Activated CD4-positive, alpha-beta memory T cell treated with anti-CD3 and anti-CD28 coated beads, Interleukin-2, amount 10 ng/mL, durations not matched to agents 7 days and 5 days (primary cell): ENCODE measurements at regions not wholly inside any gene's neighbourhood (a gene's known extent, or its start where the extent isn't known, plus 50 kb on each side); places are given as distances from the start of the nearest gene placed in this dataset.
"Not testable (repeated sequence)": the region's sequence is repeated elsewhere in the genome, so short reads cannot be mapped to it uniquely, and the experiment has no call there.

ENCODE experiments used
- CTCF ChIA-PET: fragments of 350-600 bp; sonication (Branson Sonifier 250); formaldehyde crosslinking; loops from one replicate; lab custom pipeline; 2021; ENCODE audit warnings: antibody characterized with exemption, inconsistent platforms; lab: Charles Lee
- POLR2A ChIA-PET: fragments of 350-600 bp; sonication (Branson Sonifier 250); formaldehyde crosslinking; loops from one replicate; lab custom pipeline; 2021; ENCODE audit warnings: antibody characterized with exemption; lab: Charles Lee
- DNase-seq: peaks from one replicate; pipeline ENCODE4 v3.0.0-alpha.2; 2020
- H3K27ac Mint-ChIP-seq: one replicate; pipeline ENCODE4 v1.8.0; 2021; ENCODE audit warnings: mild to moderate bottlenecking, mixed read lengths
- H3K27me3 Mint-ChIP-seq: one replicate; pipeline ENCODE4 v1.8.0; 2021; ENCODE audit warnings: mixed read lengths
- H3K36me3 Mint-ChIP-seq: one replicate; pipeline ENCODE4 v1.8.0; 2021; ENCODE audit warnings: low read depth, mixed read lengths
- H3K4me1 Mint-ChIP-seq: one replicate; pipeline ENCODE4 v1.8.0; 2021; ENCODE audit warnings: mixed read lengths
- H3K4me3 Mint-ChIP-seq: one replicate; pipeline ENCODE4 v1.8.0; 2021; ENCODE audit warnings: mild to moderate bottlenecking, mixed read lengths
- H3K9me3 Mint-ChIP-seq: one replicate; pipeline ENCODE4 v1.8.0; 2021; ENCODE audit warnings: mixed read lengths

- no peak overlapping the region for H3K4me3 Mint-ChIP-seq
- H3K27me3 Mint-ChIP-seq = no peaks in the 10 kb centered on the region
- H3K27ac Mint-ChIP-seq = no peak overlapping the region
- no peaks in the 10 kb centered on the region for H3K36me3 Mint-ChIP-seq
- ChIA-PET CTCF (no interaction called here), POLR2A (no interaction called here)
- H3K4me1 Mint-ChIP-seq = no peaks in the 10 kb centered on the region
- no peaks in the 10 kb centered on the region for H3K9me3 Mint-ChIP-seq
- no peak for DNase-seq
Observed at GRCh38 chr6:91075244-91075976, 488.5 kb upstream of the MAP3K7 start.

- Mint-ChIP-seq H3K4me1 (no peaks in the 10 kb centered on the region), H3K9me3 (no peaks in the 10 kb centered on the region), H3K36me3 (no peaks in the 10 kb centered on the region), H3K4me3 (no peak overlapping the region), H3K27ac (no peak overlapping the region), H3K27me3 (peaks cover 1% of the 10 kb centered on the region)
- ChIA-PET POLR2A (no interaction called here), CTCF (no interaction called here)
- no peak for DNase-seq
Observed at GRCh38 chr6:91063362-91063761, 476.5 kb upstream of the MAP3K7 start.

GRCh38 chr6:91057689-91058088, 470.8 kb upstream of the MAP3K7 start:
- ChIA-PET POLR2A (no interaction called here), CTCF (no interaction called here)
- no peak for DNase-seq
- Mint-ChIP-seq H3K27ac (no peak overlapping the region), H3K9me3 (no peaks in the 10 kb centered on the region), H3K36me3 (no peaks in the 10 kb centered on the region), H3K4me3 (no peak overlapping the region), H3K27me3 (no peaks in the 10 kb centered on the region), H3K4me1 (no peaks in the 10 kb centered on the region)

GRCh38 chr6:91055959-91056358, 469.1 kb upstream of the MAP3K7 start:
- POLR2A ChIA-PET = no interaction called here
- CTCF ChIA-PET = no interaction called here

GRCh38 chr6:91052473-91053450, 465.9 kb upstream of the MAP3K7 start:
- not testable (repeated sequence) for DNase-seq

More at GRCh38 chr6:91055959-91056358, 469.1 kb upstream of the MAP3K7 start:
- no peak for DNase-seq
- Mint-ChIP-seq H3K4me1 (no peaks in the 10 kb centered on the region), H3K9me3 (no peaks in the 10 kb centered on the region), H3K27ac (no peak overlapping the region), H3K4me3 (no peak overlapping the region), H3K36me3 (no peaks in the 10 kb centered on the region), H3K27me3 (no peaks in the 10 kb centered on the region)

GRCh38 chr6:91045161-91045560, 458.3 kb upstream of the MAP3K7 start:
- POLR2A ChIA-PET = no interaction called here
- no peaks in the 10 kb centered on the region for H3K4me1 Mint-ChIP-seq
- no peak overlapping the region for H3K27ac Mint-ChIP-seq
- no peaks in the 10 kb centered on the region for H3K27me3 Mint-ChIP-seq
- no peak overlapping the region for H3K4me3 Mint-ChIP-seq
- CTCF ChIA-PET = no interaction called here
- H3K9me3 Mint-ChIP-seq = no peaks in the 10 kb centered on the region
- no peak for DNase-seq
- H3K36me3 Mint-ChIP-seq = no peaks in the 10 kb centered on the region

More at GRCh38 chr6:91052473-91053450, 465.9 kb upstream of the MAP3K7 start:
- H3K36me3 Mint-ChIP-seq, H3K4me1 Mint-ChIP-seq, H3K9me3 Mint-ChIP-seq, CTCF ChIA-PET, H3K27ac Mint-ChIP-seq, POLR2A ChIA-PET, H3K27me3 Mint-ChIP-seq, H3K4me3 Mint-ChIP-seq: not testable (repeated sequence)

- POLR2A ChIA-PET = no interaction called here
- H3K4me3 Mint-ChIP-seq = no peak overlapping the region
- no peak overlapping the region for H3K27ac Mint-ChIP-seq
- no peaks in the 10 kb centered on the region for H3K9me3 Mint-ChIP-seq
- CTCF ChIA-PET = no interaction called here
- no peaks in the 10 kb centered on the region for H3K36me3 Mint-ChIP-seq
- H3K27me3 Mint-ChIP-seq = no peaks in the 10 kb centered on the region
- no peak for DNase-seq
- no peaks in the 10 kb centered on the region for H3K4me1 Mint-ChIP-seq
Observed at GRCh38 chr6:91043751-91044150, 456.9 kb upstream of the MAP3K7 start.

GRCh38 chr6:91042656-91043055, 455.8 kb upstream of the MAP3K7 start:
- POLR2A ChIA-PET = no interaction called here
- Mint-ChIP-seq H3K27ac (no peak overlapping the region), H3K9me3 (no peaks in the 10 kb centered on the region), H3K36me3 (no peaks in the 10 kb centered on the region), H3K4me3 (no peak overlapping the region), H3K27me3 (no peaks in the 10 kb centered on the region), H3K4me1 (no peaks in the 10 kb centered on the region)
- CTCF ChIA-PET = no interaction called here
- no peak for DNase-seq

GRCh38 chr6:91033964-91034363, 447.1 kb upstream of the MAP3K7 start:
- ChIA-PET CTCF (no interaction called here), POLR2A (no interaction called here)
- DNase-seq = no peak
- no peak overlapping the region for H3K4me3 Mint-ChIP-seq
- H3K36me3 Mint-ChIP-seq = no peaks in the 10 kb centered on the region
- H3K4me1 Mint-ChIP-seq = no peaks in the 10 kb centered on the region
- peaks cover 2% of the 10 kb centered on the region for H3K27me3 Mint-ChIP-seq
- H3K27ac Mint-ChIP-seq = no peak overlapping the region
- no peaks in the 10 kb centered on the region for H3K9me3 Mint-ChIP-seq

GRCh38 chr6:91031581-91031980, 444.7 kb upstream of the MAP3K7 start:
- H3K27ac Mint-ChIP-seq = no peak overlapping the region
- POLR2A ChIA-PET = no interaction called here

GRCh38 chr6:91029211-91029610, 442.3 kb upstream of the MAP3K7 start:
- no peak overlapping the region for H3K4me3 Mint-ChIP-seq
- no peak for DNase-seq
- ChIA-PET POLR2A (no interaction called here), CTCF (no interaction called here)
- H3K36me3 Mint-ChIP-seq = no peaks in the 10 kb centered on the region
- peaks cover 2% of the 10 kb centered on the region for H3K27me3 Mint-ChIP-seq
- no peaks in the 10 kb centered on the region for H3K9me3 Mint-ChIP-seq
- no peaks in the 10 kb centered on the region for H3K4me1 Mint-ChIP-seq
- H3K27ac Mint-ChIP-seq = no peak overlapping the region

More at GRCh38 chr6:91031581-91031980, 444.7 kb upstream of the MAP3K7 start:
- no peak for DNase-seq
- H3K36me3 Mint-ChIP-seq = no peaks in the 10 kb centered on the region
- CTCF ChIA-PET = no interaction called here
- H3K9me3 Mint-ChIP-seq = no peaks in the 10 kb centered on the region
- H3K4me3 Mint-ChIP-seq = no peak overlapping the region
- H3K4me1 Mint-ChIP-seq = no peaks in the 10 kb centered on the region
- peaks cover 2% of the 10 kb centered on the region for H3K27me3 Mint-ChIP-seq

GRCh38 chr6:91023529-91023928, 436.7 kb upstream of the MAP3K7 start:
- Mint-ChIP-seq H3K4me1 (no peaks in the 10 kb centered on the region), H3K36me3 (no peaks in the 10 kb centered on the region)
- CTCF ChIA-PET = no interaction called here

GRCh38 chr6:91020744-91021143, 433.9 kb upstream of the MAP3K7 start:
- DNase-seq = no peak
- Mint-ChIP-seq H3K36me3 (no peaks in the 10 kb centered on the region), H3K27ac (no peak overlapping the region), H3K9me3 (no peaks in the 10 kb centered on the region), H3K4me3 (no peak overlapping the region), H3K4me1 (no peaks in the 10 kb centered on the region), H3K27me3 (no peaks in the 10 kb centered on the region)
- ChIA-PET CTCF (no interaction called here), POLR2A (no interaction called here)

More at GRCh38 chr6:91023529-91023928, 436.7 kb upstream of the MAP3K7 start:
- POLR2A ChIA-PET = no interaction called here
- Mint-ChIP-seq H3K9me3 (no peaks in the 10 kb centered on the region), H3K4me3 (no peak overlapping the region), H3K27ac (no peak overlapping the region), H3K27me3 (no peaks in the 10 kb centered on the region)
- DNase-seq = no peak
